PC-9 (cell line): ENCODE measurements at regions not wholly inside any gene's neighbourhood (a gene's known extent, or its start where the extent isn't known, plus 50 kb on each side); places are given as distances from the start of the nearest gene placed in this dataset.
A peak's percentile ranks its signal among the peaks of the same experiment; 100 is the strongest.

Source experiments
- BruUV-seq: library from RNA; stranded (reverse); fragments of 400-500 nt; replicated peaks from 2 replicates; lab custom pipeline; 2021; lab: Mats Ljungman, UMichigan
- CTCF ChIA-PET: fragments of 300-600 bp; sonication (Branson Sonifier 250); formaldehyde crosslinking; loops from one replicate; lab custom pipeline; 2022; ENCODE audit warnings: antibody characterized with exemption; lab: Charles Lee
- POLR2A ChIA-PET: fragments of 300-600 bp; sonication (Branson Sonifier 250); formaldehyde crosslinking; loops from one replicate; lab custom pipeline; 2022; ENCODE audit warnings: antibody characterized with exemption; ENCODE audit not compliant: unreplicated experiment; lab: Charles Lee
- DNase-seq, 2 experiments: peaks; one replicate each; pipeline versions ENCODE4 v3.0.0 to v3.0.0-alpha.2; 2015 to 2022; ENCODE audit warnings: mixed read lengths in 1 of 2
- H2AFZ ChIP-seq: fragments of 200-600 bp; sonication (generic); 2 replicates; pipeline ENCODE4 v1.8.1; 2017; ENCODE audit warnings: antibody characterized with exemption
- H3F3A ChIP-seq: fragments of 200-600 bp; sonication (generic); 2 replicates; pipeline ENCODE4 v1.8.1; 2017; ENCODE audit warnings: antibody characterized with exemption, mild to moderate bottlenecking, low read depth; ENCODE audit not compliant: insufficient read depth
- H3K27ac ChIP-seq: fragments of 200-600 bp; sonication (generic); 2 replicates; pipeline ENCODE4 v1.6.1; 2016; ENCODE audit warnings: mixed run types
- H3K27me3 ChIP-seq: fragments of 200-600 bp; sonication (generic); 2 replicates; pipeline ENCODE4 v1.6.1; 2016; ENCODE audit warnings: low read depth, mixed run types; ENCODE audit not compliant: insufficient read depth
- H3K36me3 ChIP-seq: fragments of 200-600 bp; sonication (generic); 2 replicates; pipeline ENCODE4 v1.6.1; 2016; ENCODE audit warnings: low read depth, mixed run types
- H3K4me1 ChIP-seq: fragments of 200-600 bp; sonication (generic); replicated peaks from 2 replicates; pipeline ENCODE4 v1.6.1; 2016; ENCODE audit warnings: mixed run types; ENCODE audit not compliant: insufficient read depth
- H3K4me2 ChIP-seq: fragments of 200-600 bp; sonication (generic); 2 replicates; pipeline ENCODE4 v1.6.1; 2017; ENCODE audit warnings: mixed run types
- H3K4me3 ChIP-seq: fragments of 200-600 bp; sonication (generic); 2 replicates; pipeline ENCODE4 v1.6.1; 2016; ENCODE audit warnings: mixed run types
- H3K79me2 ChIP-seq: fragments of 200-600 bp; sonication (generic); 2 replicates; pipeline ENCODE4 v1.6.1; 2017; ENCODE audit warnings: low read depth, mixed run types
- H3K9me2 ChIP-seq: fragments of 200-600 bp; sonication (generic); 2 replicates; pipeline ENCODE4 v1.8.1; 2017; ENCODE audit warnings: mild to moderate bottlenecking; ENCODE audit not compliant: insufficient read depth
- H3K9me3 ChIP-seq: fragments of 200-600 bp; sonication (generic); 2 replicates; pipeline ENCODE4 v1.8.1; 2016; ENCODE audit warnings: low read depth; ENCODE audit not compliant: insufficient read depth
- H4K20me1 ChIP-seq: fragments of 200-600 bp; sonication (generic); 2 replicates; pipeline ENCODE4 v1.8.1; 2017; ENCODE audit not compliant: insufficient read depth
- EZH2 ChIP-seq: fragments of 200-600 bp; sonication (generic); IDR thresholded peaks from 2 replicates; pipeline ENCODE4 v1.8.0; 2017; ENCODE audit warnings: antibody characterized with exemption, low read depth
- intact Hi-C: fragments of 100-400 bp; cut with micrococcal nuclease; formaldehyde crosslinking; loops from one replicate; pipeline ENCODE4 v1.10.0; 2022; ENCODE audit not compliant: unreplicated experiment
- TF ChIP-seq, protein P1 (sequence below): fragments of 200-600 bp; sonication (generic); conservative IDR thresholded peaks from 2 replicates; pipeline ENCODE4 v1.6.1; 2017; ENCODE audit warnings: mixed run types, antibody characterized with exemption, mild to moderate bottlenecking, moderate library complexity

DNA sequence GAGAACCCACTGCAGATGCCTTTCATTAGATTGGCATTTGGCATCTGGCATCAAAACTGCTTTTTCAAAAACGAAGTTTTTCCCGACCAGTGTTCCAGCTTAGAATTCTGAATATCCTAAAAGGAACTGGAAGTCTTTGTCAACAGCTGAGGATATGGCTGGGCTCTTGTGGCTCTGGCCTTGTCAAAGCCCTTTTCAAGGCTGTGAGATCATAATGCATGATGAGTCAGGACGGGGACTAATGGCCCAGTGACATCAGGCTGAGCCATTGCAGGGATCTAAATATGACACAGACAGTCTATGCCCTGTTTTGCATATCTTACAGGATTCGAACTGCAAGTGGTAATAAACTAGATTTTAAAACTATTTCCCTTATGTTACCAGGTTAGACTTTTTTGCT lies 306.4 kb downstream of the PTTG2 start:
- peak; percentile 17 to 57 for DNase-seq
- Histone ChIP-seq H3K4me1 (no peaks in the 10 kb centered on the region), H3K36me3 (no peaks in the 10 kb centered on the region), H3K4me2 (no peak overlapping the region), H2AFZ (no peak overlapping the region), H3F3A (no peaks in the 10 kb centered on the region), H3K27me3 (no peaks in the 10 kb centered on the region), H3K9me2 (no peaks in the 10 kb centered on the region), H3K27ac (no peak overlapping the region), H3K9me3 (no peaks in the 10 kb centered on the region), H3K79me2 (no peaks in the 10 kb centered on the region), H3K4me3 (no peak overlapping the region), H4K20me1 (no peaks in the 10 kb centered on the region)
- intact Hi-C loops, result no loop called here
- no peak for TF ChIP-seq EZH2
- TF ChIP-seq, protein P1, sequence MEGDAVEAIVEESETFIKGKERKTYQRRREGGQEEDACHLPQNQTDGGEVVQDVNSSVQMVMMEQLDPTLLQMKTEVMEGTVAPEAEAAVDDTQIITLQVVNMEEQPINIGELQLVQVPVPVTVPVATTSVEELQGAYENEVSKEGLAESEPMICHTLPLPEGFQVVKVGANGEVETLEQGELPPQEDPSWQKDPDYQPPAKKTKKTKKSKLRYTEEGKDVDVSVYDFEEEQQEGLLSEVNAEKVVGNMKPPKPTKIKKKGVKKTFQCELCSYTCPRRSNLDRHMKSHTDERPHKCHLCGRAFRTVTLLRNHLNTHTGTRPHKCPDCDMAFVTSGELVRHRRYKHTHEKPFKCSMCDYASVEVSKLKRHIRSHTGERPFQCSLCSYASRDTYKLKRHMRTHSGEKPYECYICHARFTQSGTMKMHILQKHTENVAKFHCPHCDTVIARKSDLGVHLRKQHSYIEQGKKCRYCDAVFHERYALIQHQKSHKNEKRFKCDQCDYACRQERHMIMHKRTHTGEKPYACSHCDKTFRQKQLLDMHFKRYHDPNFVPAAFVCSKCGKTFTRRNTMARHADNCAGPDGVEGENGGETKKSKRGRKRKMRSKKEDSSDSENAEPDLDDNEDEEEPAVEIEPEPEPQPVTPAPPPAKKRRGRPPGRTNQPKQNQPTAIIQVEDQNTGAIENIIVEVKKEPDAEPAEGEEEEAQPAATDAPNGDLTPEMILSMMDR, result no peak
- ChIA-PET CTCF (no interaction called here), POLR2A (no interaction called here)
- no TSS peak for BruUV-seq

DNA sequence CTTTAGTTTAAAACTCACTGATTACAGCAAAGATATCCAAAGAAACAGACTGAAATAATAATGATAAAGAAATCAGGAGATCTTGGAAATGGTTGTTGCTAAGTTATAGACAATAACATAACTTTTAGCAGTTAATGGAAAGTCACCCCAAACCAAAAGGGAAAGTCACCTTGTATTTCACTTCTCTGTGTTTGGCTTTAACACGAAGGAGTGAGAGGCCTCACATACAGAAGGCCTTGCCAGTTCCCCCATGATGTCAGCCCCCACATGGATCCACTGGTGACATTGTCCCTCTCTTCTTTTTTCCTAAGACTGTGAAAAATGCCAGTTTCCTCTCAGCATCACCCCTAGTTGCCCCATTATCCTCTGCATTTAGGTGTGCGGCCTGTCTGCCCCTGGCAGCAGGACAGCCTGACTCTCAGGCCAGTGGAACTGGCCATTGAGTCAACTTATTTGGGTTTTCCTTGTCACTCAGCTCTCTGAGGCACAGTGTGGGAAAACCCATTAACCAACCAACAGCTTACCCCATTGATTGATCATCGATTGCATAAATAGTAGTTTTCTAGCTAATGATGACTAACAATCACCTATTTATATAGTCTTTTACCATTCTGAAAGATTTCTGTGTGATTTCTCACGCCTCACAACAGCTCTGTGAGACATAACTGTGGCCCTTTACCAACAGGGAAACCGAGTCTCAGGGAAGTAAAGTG lies 308.1 kb downstream of the PTTG2 start:
- Histone ChIP-seq H3K4me3 (no peak overlapping the region), H3K4me2 (no peak overlapping the region), H3F3A (no peaks in the 10 kb centered on the region), H3K79me2 (no peaks in the 10 kb centered on the region), H4K20me1 (no peaks in the 10 kb centered on the region), H3K27me3 (no peaks in the 10 kb centered on the region), H3K4me1 (no peaks in the 10 kb centered on the region), H3K36me3 (no peaks in the 10 kb centered on the region), H3K27ac (no peak overlapping the region), H3K9me2 (no peaks in the 10 kb centered on the region), H2AFZ (no peak overlapping the region), H3K9me3 (no peaks in the 10 kb centered on the region)
- DNase-seq, result no peak
- BruUV-seq, result no TSS peak
- TF ChIP-seq, protein P1, result no peak
- no peak for TF ChIP-seq EZH2
- CTCF ChIA-PET, result no interaction called here
- POLR2A ChIA-PET, result no interaction called here
- intact Hi-C loops, result no loop called here

DNA sequence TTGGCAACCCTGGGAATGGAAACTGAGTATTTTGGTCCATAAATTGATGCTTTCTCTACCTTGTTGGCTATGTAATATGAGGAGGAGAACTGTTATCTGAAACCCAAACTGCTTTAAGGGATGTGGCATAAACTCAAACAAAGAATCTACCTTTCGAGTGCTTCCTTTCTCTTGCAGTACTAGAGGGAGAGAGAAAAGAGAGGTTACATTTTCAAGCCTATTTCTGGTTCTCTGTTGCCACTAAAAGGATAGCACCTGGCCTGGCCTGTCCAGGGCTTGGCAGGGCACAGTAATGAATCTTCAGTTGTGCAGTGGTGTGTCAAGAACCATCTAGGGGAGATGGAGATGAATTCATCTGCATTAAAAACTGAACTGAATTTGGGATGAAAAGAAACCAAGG lies 308.6 kb downstream of the PTTG2 start:
- no peaks in the 10 kb centered on the region for H3K27me3 ChIP-seq
- no peaks in the 10 kb centered on the region for H4K20me1 ChIP-seq
- H3K36me3 ChIP-seq, result no peaks in the 10 kb centered on the region
- H3K79me2 ChIP-seq, result no peaks in the 10 kb centered on the region
- BruUV-seq, result no TSS peak
- H3K4me2 ChIP-seq, result no peak overlapping the region
- no peaks in the 10 kb centered on the region for H3F3A ChIP-seq
- TF ChIP-seq, protein P1, result no peak
- TF ChIP-seq EZH2, result no peak
- H3K4me3 ChIP-seq, result no peak overlapping the region
- intact Hi-C loops, result no loop called here
- no peaks in the 10 kb centered on the region for H3K9me3 ChIP-seq
- DNase-seq, result no peak
- H2AFZ ChIP-seq, result no peak overlapping the region
- POLR2A ChIA-PET, result no interaction called here
- no peaks in the 10 kb centered on the region for H3K4me1 ChIP-seq
- no peaks in the 10 kb centered on the region for H3K9me2 ChIP-seq
- CTCF ChIA-PET, result no interaction called here
- H3K27ac ChIP-seq, result no peak overlapping the region
